Activated naive CD4-positive, alpha-beta T cell treated with anti-CD3 and anti-CD28 coated beads for 36 hours (primary cell): ENCODE measurements at regions not wholly inside any gene's neighbourhood (a gene's known extent, or its start where the extent isn't known, plus 50 kb on each side); places are given as distances from the start of the nearest gene placed in this dataset.

Experiments
- CTCF ChIA-PET: fragments of 350-600 bp; sonication (Branson Sonifier 250); formaldehyde crosslinking; loops from one replicate; lab custom pipeline; 2021; ENCODE audit warnings: antibody characterized with exemption; lab: Charles Lee
- DNase-seq: peaks from one replicate; pipeline ENCODE4 v3.0.0-alpha.2; 2020
- H3K27ac Mint-ChIP-seq: one replicate; pipeline ENCODE4 v1.8.0; 2021; ENCODE audit warnings: mild to moderate bottlenecking, mixed read lengths
- H3K27me3 Mint-ChIP-seq: one replicate; pipeline ENCODE4 v1.8.0; 2021; ENCODE audit warnings: low read depth, mixed read lengths
- H3K36me3 Mint-ChIP-seq: one replicate; pipeline ENCODE4 v1.8.0; 2021; ENCODE audit warnings: low read depth, mixed read lengths
- H3K4me1 Mint-ChIP-seq: one replicate; pipeline ENCODE4 v1.8.0; 2021; ENCODE audit warnings: low read depth, mixed read lengths
- H3K4me3 Mint-ChIP-seq: one replicate; pipeline ENCODE4 v1.8.0; 2021; ENCODE audit warnings: mild to moderate bottlenecking, moderate library complexity, mixed read lengths
- H3K9me3 Mint-ChIP-seq: one replicate; pipeline ENCODE4 v1.8.0; 2021; ENCODE audit warnings: mixed read lengths
- intact Hi-C: fragments of 100-400 bp; cut with micrococcal nuclease; formaldehyde crosslinking; loops from one replicate; pipeline ENCODE4 v1.15.1; 2023

- CTCF ChIA-PET, result no interaction called here
- no peaks in the 10 kb centered on the region for H3K4me1 Mint-ChIP-seq
- H3K4me3 Mint-ChIP-seq, result no peak overlapping the region
- H3K9me3 Mint-ChIP-seq, result no peaks in the 10 kb centered on the region
- intact Hi-C loops, result no loop called here
- no peak overlapping the region for H3K27ac Mint-ChIP-seq
- no peak for DNase-seq
- H3K36me3 Mint-ChIP-seq, result no peaks in the 10 kb centered on the region
- H3K27me3 Mint-ChIP-seq, result no peaks in the 10 kb centered on the region
Measured at GRCh38 chr10:75347186-75347585, 54.4 kb downstream of the ZNF503 start.

GRCh38 chr10:75345738-75346137, 55.8 kb downstream of the ZNF503 start:
- intact Hi-C loops, result no loop called here
- Mint-ChIP-seq H3K27me3 (no peaks in the 10 kb centered on the region), H3K36me3 (no peaks in the 10 kb centered on the region), H3K4me3 (no peak overlapping the region), H3K9me3 (no peaks in the 10 kb centered on the region), H3K4me1 (no peaks in the 10 kb centered on the region), H3K27ac (no peak overlapping the region)
- CTCF ChIA-PET, result no interaction called here
- no peak for DNase-seq

GRCh38 chr10:75344170-75344569, 57.4 kb downstream of the ZNF503 start:
- DNase-seq, result no peak
- no peaks in the 10 kb centered on the region for H3K9me3 Mint-ChIP-seq
- H3K36me3 Mint-ChIP-seq, result no peaks in the 10 kb centered on the region
- no peak overlapping the region for H3K4me3 Mint-ChIP-seq
- peaks cover 3% of the 10 kb centered on the region for H3K27me3 Mint-ChIP-seq
- intact Hi-C loops, result no loop called here
- no peak overlapping the region for H3K27ac Mint-ChIP-seq
- CTCF ChIA-PET, result no interaction called here
- no peaks in the 10 kb centered on the region for H3K4me1 Mint-ChIP-seq

- Mint-ChIP-seq H3K27me3 (peaks cover 4% of the 10 kb centered on the region), H3K27ac (no peak overlapping the region), H3K4me1 (no peaks in the 10 kb centered on the region), H3K36me3 (no peaks in the 10 kb centered on the region), H3K9me3 (no peaks in the 10 kb centered on the region), H3K4me3 (no peak overlapping the region)
- CTCF ChIA-PET, result no interaction called here
- intact Hi-C loops, result no loop called here
- DNase-seq, result no peak
Measured at GRCh38 chr10:75342397-75342796, 59.2 kb downstream of the ZNF503 start.

- Mint-ChIP-seq H3K4me3 (no peak overlapping the region), H3K36me3 (no peaks in the 10 kb centered on the region), H3K9me3 (no peaks in the 10 kb centered on the region), H3K27me3 (peaks cover 8% of the 10 kb centered on the region), H3K27ac (no peak overlapping the region), H3K4me1 (no peaks in the 10 kb centered on the region)
- DNase-seq, result no peak
- intact Hi-C loops, result no loop called here
- CTCF ChIA-PET, result no interaction called here
Measured at GRCh38 chr10:75335983-75336382, 65.6 kb downstream of the ZNF503 start.

- no peaks in the 10 kb centered on the region for H3K4me1 Mint-ChIP-seq
- no peak for DNase-seq
- H3K27ac Mint-ChIP-seq, result no peak overlapping the region
- H3K36me3 Mint-ChIP-seq, result no peaks in the 10 kb centered on the region
- intact Hi-C loops, result no loop called here
- no peaks in the 10 kb centered on the region for H3K9me3 Mint-ChIP-seq
- peaks cover 12% of the 10 kb centered on the region for H3K27me3 Mint-ChIP-seq
- CTCF ChIA-PET, result no interaction called here
- no peak overlapping the region for H3K4me3 Mint-ChIP-seq
Measured at GRCh38 chr10:75335191-75335590, 66.4 kb downstream of the ZNF503 start.

GRCh38 chr10:75334720-75335119, 66.8 kb downstream of the ZNF503 start:
- CTCF ChIA-PET, result no interaction called here
- no peak overlapping the region for H3K27ac Mint-ChIP-seq
- DNase-seq, result no peak

GRCh38 chr10:75332081-75332480, 69.5 kb downstream of the ZNF503 start:
- CTCF ChIA-PET, result no interaction called here
- H3K36me3 Mint-ChIP-seq, result no peaks in the 10 kb centered on the region
- H3K4me1 Mint-ChIP-seq, result no peaks in the 10 kb centered on the region
- DNase-seq, result no peak
- H3K4me3 Mint-ChIP-seq, result no peak overlapping the region
- peaks cover 12% of the 10 kb centered on the region for H3K27me3 Mint-ChIP-seq
- H3K9me3 Mint-ChIP-seq, result no peaks in the 10 kb centered on the region
- intact Hi-C loops, result no loop called here
- H3K27ac Mint-ChIP-seq, result no peak overlapping the region

More at GRCh38 chr10:75334720-75335119, 66.8 kb downstream of the ZNF503 start:
- peaks cover 16% of the 10 kb centered on the region for H3K27me3 Mint-ChIP-seq
- intact Hi-C loops, result no loop called here
- H3K36me3 Mint-ChIP-seq, result no peaks in the 10 kb centered on the region
- no peaks in the 10 kb centered on the region for H3K9me3 Mint-ChIP-seq
- H3K4me1 Mint-ChIP-seq, result no peaks in the 10 kb centered on the region
- no peak overlapping the region for H3K4me3 Mint-ChIP-seq

- intact Hi-C loops, result no loop called here
- Mint-ChIP-seq H3K9me3 (no peaks in the 10 kb centered on the region), H3K4me3 (no peak overlapping the region), H3K4me1 (no peaks in the 10 kb centered on the region), H3K27me3 (peaks cover 14% of the 10 kb centered on the region), H3K27ac (no peak overlapping the region), H3K36me3 (no peaks in the 10 kb centered on the region)
- no peak for DNase-seq
- CTCF ChIA-PET, result no interaction called here
Measured at GRCh38 chr10:75331081-75331480, 70.5 kb downstream of the ZNF503 start.

GRCh38 chr10:75329190-75329745, 72.3 kb downstream of the ZNF503 start:
- peaks cover 15% of the 10 kb centered on the region for H3K27me3 Mint-ChIP-seq
- intact Hi-C loops, result no loop called here
- no peak overlapping the region for H3K4me3 Mint-ChIP-seq
- H3K9me3 Mint-ChIP-seq, result no peaks in the 10 kb centered on the region
- H3K36me3 Mint-ChIP-seq, result no peaks in the 10 kb centered on the region
- DNase-seq, result no peak
- CTCF ChIA-PET, result no interaction called here
- no peaks in the 10 kb centered on the region for H3K4me1 Mint-ChIP-seq
- H3K27ac Mint-ChIP-seq, result no peak overlapping the region

GRCh38 chr10:75326306-75326705, 75.3 kb downstream of the ZNF503 start:
- intact Hi-C loops, result no loop called here
- Mint-ChIP-seq H3K36me3 (no peaks in the 10 kb centered on the region), H3K4me1 (no peaks in the 10 kb centered on the region), H3K4me3 (no peak overlapping the region), H3K27me3 (peaks cover 11% of the 10 kb centered on the region), H3K27ac (no peak overlapping the region), H3K9me3 (peaks cover 3% of the 10 kb centered on the region)
- CTCF ChIA-PET, result no interaction called here
- DNase-seq, result no peak

- CTCF ChIA-PET, result no interaction called here
- H3K4me3 Mint-ChIP-seq, result no peak overlapping the region
- no peak overlapping the region for H3K27ac Mint-ChIP-seq
- H3K27me3 Mint-ChIP-seq, result peaks cover 6% of the 10 kb centered on the region
- no peak for DNase-seq
- no peaks in the 10 kb centered on the region for H3K4me1 Mint-ChIP-seq
- peaks cover 15% of the 10 kb centered on the region for H3K9me3 Mint-ChIP-seq
- intact Hi-C loops, result no loop called here
- H3K36me3 Mint-ChIP-seq, result peaks cover 2% of the 10 kb centered on the region
Measured at GRCh38 chr10:75319274-75319673, 82.3 kb downstream of the ZNF503 start.

GRCh38 chr10:75314570-75314969, 78.8 kb upstream of the COMTD1 start:
- CTCF ChIA-PET, result no interaction called here
- Mint-ChIP-seq H3K36me3 (peaks cover 2% of the 10 kb centered on the region), H3K4me3 (no peak overlapping the region)

More at GRCh38 chr10:75314570-75314969, 78.8 kb upstream of the COMTD1 start:
- DNase-seq, result no peak
- H3K27me3 Mint-ChIP-seq, result peaks cover 8% of the 10 kb centered on the region
- intact Hi-C loops, result no loop called here
- peaks cover 22% of the 10 kb centered on the region for H3K9me3 Mint-ChIP-seq
- H3K4me1 Mint-ChIP-seq, result no peaks in the 10 kb centered on the region
- no peak overlapping the region for H3K27ac Mint-ChIP-seq
